ENCODE measurements at regions not wholly inside any gene's neighbourhood (a gene's known extent, or its start where the extent isn't known, plus 50 kb on each side); places are given as distances from the start of the nearest gene placed in this dataset.

GRCh38 chr2:16047701-16048100 is 107.4 kb downstream of the MYCN start:
- H3K4me3 ChIP-seq, result no peak overlapping the region
- TF ChIP-seq POLR2AphosphoS5 (IDR thresholded peaks at IDR 0.05) (no peak), POLR2A (IDR thresholded peaks at IDR 0.05) (no peak), EP300 (IDR thresholded peaks at IDR 0.05) (no peak)
- TF ChIP-seq, protein P1, sequence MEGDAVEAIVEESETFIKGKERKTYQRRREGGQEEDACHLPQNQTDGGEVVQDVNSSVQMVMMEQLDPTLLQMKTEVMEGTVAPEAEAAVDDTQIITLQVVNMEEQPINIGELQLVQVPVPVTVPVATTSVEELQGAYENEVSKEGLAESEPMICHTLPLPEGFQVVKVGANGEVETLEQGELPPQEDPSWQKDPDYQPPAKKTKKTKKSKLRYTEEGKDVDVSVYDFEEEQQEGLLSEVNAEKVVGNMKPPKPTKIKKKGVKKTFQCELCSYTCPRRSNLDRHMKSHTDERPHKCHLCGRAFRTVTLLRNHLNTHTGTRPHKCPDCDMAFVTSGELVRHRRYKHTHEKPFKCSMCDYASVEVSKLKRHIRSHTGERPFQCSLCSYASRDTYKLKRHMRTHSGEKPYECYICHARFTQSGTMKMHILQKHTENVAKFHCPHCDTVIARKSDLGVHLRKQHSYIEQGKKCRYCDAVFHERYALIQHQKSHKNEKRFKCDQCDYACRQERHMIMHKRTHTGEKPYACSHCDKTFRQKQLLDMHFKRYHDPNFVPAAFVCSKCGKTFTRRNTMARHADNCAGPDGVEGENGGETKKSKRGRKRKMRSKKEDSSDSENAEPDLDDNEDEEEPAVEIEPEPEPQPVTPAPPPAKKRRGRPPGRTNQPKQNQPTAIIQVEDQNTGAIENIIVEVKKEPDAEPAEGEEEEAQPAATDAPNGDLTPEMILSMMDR (IDR thresholded peaks at IDR 0.05), result no peak
- intact Hi-C loops (cut with DNase I), result no loop called here
- no peaks in the 10 kb centered on the region for H3K36me3 ChIP-seq
- DNase-seq, result no peak
- no peaks in the 10 kb centered on the region for H3K9me3 ChIP-seq
- H3K4me1 ChIP-seq, result no peaks in the 10 kb centered on the region
- no peak overlapping the region for H3K27ac ChIP-seq
- 91 to 92% methylated on average over 9 of the region's 9 CpGs for WGBS, 2 donors
- H3K27me3 ChIP-seq, result peaks cover 0 to 6% (median 0%) of the 10 kb centered on the region in 3 donors

DNA sequence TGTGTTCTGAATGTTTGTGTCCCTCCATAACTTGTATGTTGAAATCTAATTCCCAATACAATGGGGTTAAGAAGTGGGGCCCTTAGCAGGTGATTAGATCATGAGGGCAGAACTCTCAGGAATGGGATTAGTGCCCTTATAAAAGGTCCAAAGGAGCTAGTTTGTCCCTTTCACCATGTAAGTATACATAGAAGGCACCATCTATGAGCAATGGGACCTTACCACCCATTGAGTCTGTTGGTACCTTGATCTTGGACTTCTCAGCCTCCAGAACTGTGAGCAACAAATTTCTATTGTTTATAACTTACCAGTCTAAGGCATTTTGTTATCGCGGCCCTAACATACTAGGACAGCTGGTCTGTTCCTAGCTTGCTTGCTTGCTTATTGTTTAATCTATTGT is 106.3 kb downstream of the MYCN start:
- intact Hi-C loops (cut with DNase I), result no loop called here
- Histone ChIP-seq H3K27ac (no peak overlapping the region), H3K27me3 (peaks cover 0 to 7% (median 0%) of the 10 kb centered on the region in 3 donors), H3K4me3 (no peak overlapping the region), H3K9me3 (no peaks in the 10 kb centered on the region), H3K36me3 (no peaks in the 10 kb centered on the region), H3K4me1 (no peaks in the 10 kb centered on the region)
- DNase-seq, result no peak
- 92 to 98% methylated on average over 2 of the region's 2 CpGs for WGBS, 2 donors
- TF ChIP-seq POLR2AphosphoS5 (IDR thresholded peaks at IDR 0.05), result no peak
- TF ChIP-seq, protein P1 (IDR thresholded peaks at IDR 0.05), result no peak
- no peak for TF ChIP-seq EP300 (IDR thresholded peaks at IDR 0.05)
- TF ChIP-seq POLR2A (IDR thresholded peaks at IDR 0.05), result no peak

GRCh38 chr2:16045653-16046352 is 105.5 kb downstream of the MYCN start:
- TF ChIP-seq POLR2AphosphoS5 (IDR thresholded peaks at IDR 0.05) (no peak), EP300 (IDR thresholded peaks at IDR 0.05) (no peak), POLR2A (IDR thresholded peaks at IDR 0.05) (no peak)
- TF ChIP-seq, protein P1 (IDR thresholded peaks at IDR 0.05), result no peak
- H3K27ac ChIP-seq, result no peak overlapping the region

DNA sequence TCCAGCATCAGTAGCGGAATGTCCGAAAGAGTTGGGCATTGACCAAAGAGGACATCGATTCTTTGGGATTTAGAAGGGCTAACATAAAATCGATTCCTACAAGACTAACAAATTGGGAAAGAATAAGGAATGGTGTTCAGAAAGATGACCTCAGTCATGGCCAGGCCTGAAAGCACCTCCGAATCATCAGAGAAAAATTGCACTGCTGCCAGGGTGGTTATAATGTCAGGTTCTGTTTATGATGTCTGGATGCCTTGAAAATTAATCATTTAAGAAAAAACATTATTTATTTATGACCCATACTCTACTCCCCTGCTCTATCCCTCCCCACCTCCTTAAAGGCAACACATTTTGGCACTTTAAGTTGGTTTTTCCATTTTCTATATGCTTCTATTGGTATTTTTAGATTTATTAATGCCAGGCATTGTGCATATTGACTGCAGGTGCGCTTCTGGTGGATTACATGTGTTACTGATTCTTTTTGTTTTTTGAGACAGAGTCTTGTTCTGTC is 104.7 kb downstream of the MYCN start:
- TF ChIP-seq, protein P1 (IDR thresholded peaks at IDR 0.05), result no peak
- TF ChIP-seq POLR2AphosphoS5 (IDR thresholded peaks at IDR 0.05) (no peak), EP300 (IDR thresholded peaks at IDR 0.05) (no peak), POLR2A (IDR thresholded peaks at IDR 0.05) (no peak)
- intact Hi-C loops (cut with DNase I), result no loop called here
- H3K4me3 ChIP-seq, result no peak overlapping the region
- no peaks in the 10 kb centered on the region for H3K36me3 ChIP-seq
- DNase-seq, result no peak
- H3K4me1 ChIP-seq, result no peaks in the 10 kb centered on the region
- WGBS, 2 donors, result 94 to 96% methylated on average over 6 of the region's 6 CpGs
- no peaks in the 10 kb centered on the region for H3K9me3 ChIP-seq
- no peak overlapping the region for H3K27ac ChIP-seq
- H3K27me3 ChIP-seq, result peaks cover 0 to 9% (median 0%) of the 10 kb centered on the region in 3 donors

More at GRCh38 chr2:16045653-16046352, 105.5 kb downstream of the MYCN start:
- intact Hi-C loops (cut with DNase I), result no loop called here
- no peak for DNase-seq
- WGBS, 2 donors, result 83 to 92% methylated on average over 6 of the region's 6 CpGs
- Histone ChIP-seq H3K36me3 (no peaks in the 10 kb centered on the region), H3K4me1 (no peaks in the 10 kb centered on the region), H3K4me3 (no peak overlapping the region), H3K9me3 (no peaks in the 10 kb centered on the region), H3K27me3 (peaks cover 0 to 13% (median 0%) of the 10 kb centered on the region in 3 donors)

Measured in sigmoid colon (tissue), 6 donors.